A549 (cell line): ENCODE measurements at regions not wholly inside any gene's neighbourhood (a gene's known extent, or its start where the extent isn't known, plus 50 kb on each side); places are given as distances from the start of the nearest gene placed in this dataset.

Source experiments
- ATAC-seq, 2 experiments: fragments of 200-7000 bp in 1 of 2; fragments of >200 bp in 1 of 2; cut with Nextera tagmentation in 1 of 2; cut with Tn5 transposase in 1 of 2; 3 replicates each; pipeline versions ENCODE4 v1.8.0 to v1.9.1; 2018 to 2020; ENCODE audit warnings: mild to moderate bottlenecking in 1 of 2, moderate library complexity in 1 of 2
- CTCF ChIA-PET: fragments of 300-600 bp; sonication (Branson Sonifier 250); formaldehyde crosslinking; extraction: SDS; loops from one replicate; lab custom pipeline; 2021; ENCODE audit warnings: antibody characterized with exemption, inconsistent platforms; lab: Yijun Ruan, JAX
- POLR2A ChIA-PET: fragments of 350-600 bp; formaldehyde crosslinking; extraction: SDS; loops from one replicate; lab custom pipeline; 2021; ENCODE audit warnings: antibody characterized with exemption, inconsistent platforms; lab: Yijun Ruan, JAX
- DNase-seq, 2 experiments: peaks; one replicate each; pipeline versions ENCODE4 v3.0.0 to v3.0.0-alpha.2; 2011 to 2016; ENCODE audit warnings: low read depth in 1 of 2, low spot score in 1 of 2
- FAIRE-seq: peaks from 2 replicates; lab custom pipeline; 2011; peaks lifted over from hg19 to GRCh38; lab: Jason Lieb, UNC
- H3K27ac ChIP-seq, 2 experiments: fragments of >200 bp; sonication (Bioruptor Twin); formaldehyde crosslinking; 3 replicates each; pipeline ENCODE4 v1.5.1; 2016 to 2017
- H3K4me1 ChIP-seq: fragments of >200 bp; sonication (Bioruptor Twin); formaldehyde crosslinking; 3 replicates; pipeline ENCODE4 v1.6.1; 2016
- H3K4me2 ChIP-seq: fragments of >200 bp; sonication (Bioruptor Twin); formaldehyde crosslinking; 3 replicates; pipeline ENCODE4 v1.6.1; 2016
- H3K4me3 ChIP-seq: fragments of >200 bp; sonication (Bioruptor Twin); formaldehyde crosslinking; 3 replicates; pipeline ENCODE4 v1.5.1; 2016
- H3K9me3 ChIP-seq: fragments of >200 bp; sonication (Bioruptor Twin); formaldehyde crosslinking; 3 replicates; pipeline ENCODE4 v1.6.1; 2016
- CBX8 ChIP-seq: fragments of 200-600 bp; sonication (generic); IDR thresholded peaks from 2 replicates; pipeline ENCODE4 v1.6.1; 2016
- CHD2 ChIP-seq: fragments of 150-350 bp; IDR thresholded peaks from 2 replicates; pipeline ENCODE4 v1.6.1; 2014; ENCODE audit warnings: low read length; ENCODE audit not compliant: partially characterized antibody
- CHD4 ChIP-seq: fragments of 200-600 bp; sonication (generic); IDR thresholded peaks from 2 replicates; pipeline ENCODE4 v1.6.1; 2016; ENCODE audit warnings: antibody characterized with exemption, mild to moderate bottlenecking, borderline replicate concordance
- CTCF ChIP-seq: fragments of >200 bp; sonication (Bioruptor Twin); formaldehyde crosslinking; IDR thresholded peaks from 3 replicates; pipeline ENCODE4 v1.5.1; 2016
- ELK1 ChIP-seq: fragments of 150-350 bp; IDR thresholded peaks from 2 replicates; pipeline ENCODE4 v1.6.1; 2014; ENCODE audit warnings: low read depth, mild to moderate bottlenecking, low read length
- HES2 ChIP-seq: fragments of >200 bp; sonication (Bioruptor Twin); formaldehyde crosslinking; IDR thresholded peaks from 2 replicates; pipeline ENCODE4 v1.6.1; 2016
- HMGXB4 ChIP-seq: fragments of 250-450 bp; sonication (Bioruptor Pico); IDR thresholded peaks from 2 replicates; pipeline ENCODE4 v1.5.0; 2021; ENCODE audit warnings: mild to moderate bottlenecking, moderate library complexity, borderline replicate concordance
- JUN ChIP-seq, 2 experiments: fragments of >200 bp; sonication (Bioruptor Twin); formaldehyde crosslinking; IDR thresholded peaks; 2 replicates in 1 of 2; 3 replicates in 1 of 2; pipeline ENCODE4 v1.6.1; 2016 to 2017
- MAFK ChIP-seq: fragments of 450-650 bp; IDR thresholded peaks from 2 replicates; pipeline ENCODE4 v1.6.1; 2014; ENCODE audit not compliant: partially characterized antibody
- POLR2A ChIP-seq: IDR thresholded peaks from 2 replicates; pipeline ENCODE4 v1.6.1; 2012; ENCODE audit warnings: mild to moderate bottlenecking, low read length
- REST ChIP-seq: fragments of 200-600 bp; sonication (generic); IDR thresholded peaks from 2 replicates; pipeline ENCODE4 v1.6.1; 2016; ENCODE audit warnings: antibody characterized with exemption, mild to moderate bottlenecking, moderate library complexity
- RNF2 ChIP-seq: fragments of 200-600 bp; sonication (generic); IDR thresholded peaks from 2 replicates; pipeline ENCODE4 v1.6.1; 2016; ENCODE audit warnings: low read depth, mild to moderate bottlenecking, antibody characterized with exemption, moderate library complexity, borderline replicate concordance
- SMC3 ChIP-seq: fragments of >200 bp; sonication (Bioruptor Twin); formaldehyde crosslinking; IDR thresholded peaks from 3 replicates; pipeline ENCODE4 v1.6.1; 2018; ENCODE audit warnings: inconsistent platforms
- TFCP2L1 ChIP-seq: fragments of 250-450 bp; sonication (Bioruptor Pico); IDR thresholded peaks from 2 replicates; pipeline ENCODE4 v1.5.0; 2021; ENCODE audit warnings: mild to moderate bottlenecking
- TP53 ChIP-seq: fragments of 250-450 bp; sonication (Bioruptor Pico); IDR thresholded peaks from 2 replicates; pipeline ENCODE4 v1.5.0; 2021; ENCODE audit warnings: mild to moderate bottlenecking, moderate library complexity
- USF2 ChIP-seq: fragments of 450-650 bp; IDR thresholded peaks from 2 replicates; pipeline ENCODE4 v1.6.1; 2014; ENCODE audit warnings: antibody characterized with exemption
- ZC3H11A ChIP-seq: fragments of 450-650 bp; IDR thresholded peaks from 2 replicates; pipeline ENCODE4 v1.6.1; 2014; ENCODE audit warnings: antibody characterized with exemption, mild to moderate bottlenecking
- ZNF302 ChIP-seq: fragments of 250-450 bp; sonication (Bioruptor Pico); IDR thresholded peaks from 2 replicates; pipeline ENCODE4 v1.9.0; 2021; ENCODE audit warnings: inconsistent platforms, mild to moderate bottlenecking, moderate library complexity
- WGBS: methylation state at CpG from one replicate; pipeline ENCODE4 v1.1.6; 2017; ENCODE audit errors: missing lambda C conversion rate; 5-methylcytosine and 5-hydroxymethylcytosine counted together

GRCh38 chr20:39398656-39399055, 436.5 kb downstream of the DHX35 start:
- ATAC-seq (no peak; a peak in 1 of 6 replicates), DNase-seq (no peak), FAIRE-seq (no peak)
- no peak overlapping the region for H3K4me2 ChIP-seq
- no peak overlapping the region for H3K27ac ChIP-seq
- no peaks in the 10 kb centered on the region for H3K9me3 ChIP-seq
- no peak overlapping the region for H3K4me3 ChIP-seq
- H3K4me1 ChIP-seq, result no peaks in the 10 kb centered on the region
- CTCF ChIA-PET, result no interaction called here
- TF ChIP-seq MAFK (no peak), SMC3 (no peak), ELK1 (no peak), TFCP2L1 (no peak)
- TF ChIP-seq, all 56 proteins: peak for 0
- POLR2A ChIA-PET, result no interaction called here
- 0% methylated on average over 2 of the region's 2 CpGs for WGBS

GRCh38 chr20:39397646-39398045, 435.5 kb downstream of the DHX35 start:
- 4% methylated on average over 2 of the region's 2 CpGs for WGBS
- no peak overlapping the region for H3K4me3 ChIP-seq
- H3K4me1 ChIP-seq, result no peaks in the 10 kb centered on the region
- H3K4me2 ChIP-seq, result no peak overlapping the region
- FAIRE-seq (no peak), ATAC-seq (no peak), DNase-seq (no peak)
- H3K9me3 ChIP-seq, result no peaks in the 10 kb centered on the region
- TF ChIP-seq HMGXB4 (no peak), CBX8 (no peak), TP53 (CRISPR knock-in tag) (no peak), CHD4 (no peak), ZC3H11A (no peak), JUN (IDR thresholded peaks at IDR 0.05) (no peak), POLR2A (no peak), USF2 (no peak), REST (no peak), CTCF (no peak), ZNF302 (CRISPR knock-in tag) (no peak), SMC3 (no peak), CHD2 (no peak), HES2 (no peak), RNF2 (no peak)
- ChIA-PET POLR2A (no interaction called here), CTCF (no interaction called here)
- H3K27ac ChIP-seq, result no peak overlapping the region
